Esophagus muscularis mucosa (tissue), 4 donors: ENCODE measurements at regions not wholly inside any gene's neighbourhood (a gene's known extent, or its start where the extent isn't known, plus 50 kb on each side); places are given as distances from the start of the nearest gene placed in this dataset.

Experiments used
- DNase-seq: peaks from one replicate; pipeline ENCODE4 v3.0.0-alpha.2; 2017; ENCODE audit errors: extremely low spot score
- H3K27ac ChIP-seq, 4 donors: fragments of 200-600 bp; sonication (generic); replicated peaks in 1 of 4; 1 replicate in 3 of 4; 2 replicates in 1 of 4; pipeline ENCODE4 v1.5.1; 2016 to 2019; ENCODE audit warnings: mild to moderate bottlenecking in 1 of 4
- H3K27me3 ChIP-seq, 4 donors: fragments of 200-600 bp; sonication (generic); one replicate each; pipeline versions ENCODE4 v1.5.1 to v1.6.0; 2016 to 2019
- H3K36me3 ChIP-seq, 4 donors: fragments of 200-600 bp; sonication (generic); one replicate each; pipeline ENCODE4 v1.5.1; 2016 to 2019
- H3K4me1 ChIP-seq, 4 donors: fragments of 200-600 bp; sonication (generic); one replicate each; pipeline ENCODE4 v1.5.1; 2016 to 2019
- H3K4me3 ChIP-seq, 4 donors: fragments of 200-600 bp; sonication (generic); 1 replicate in 2 of 4; 2 replicates in 2 of 4; pipeline ENCODE4 v1.5.1; 2016 to 2019; ENCODE audit warnings: mild to moderate bottlenecking in 4 of 4, moderate library complexity in 1 of 4
- H3K9me3 ChIP-seq, 4 donors: fragments of 200-600 bp; sonication (generic); 1 replicate in 3 of 4; 2 replicates in 1 of 4; pipeline ENCODE4 v1.5.1; 2016 to 2019
- CTCF ChIP-seq, 3 experiments: fragments of 200-600 bp in 2 of 3; fragments of 450-650 bp in 1 of 3; sonication (generic) in 2 of 3; IDR thresholded peaks; one replicate each; pipeline ENCODE4 v1.5.1; 2017 to 2019; ENCODE audit warnings: antibody characterized with exemption in 3 of 3, mild to moderate bottlenecking in 2 of 3, moderate library complexity in 1 of 3
- EP300 ChIP-seq: sonication (generic); formaldehyde crosslinking; IDR thresholded peaks from one replicate; pipeline ENCODE4 v1.6.1; 2017; ENCODE audit warnings: antibody characterized with exemption
- POLR2A ChIP-seq: fragments of 450-650 bp; IDR thresholded peaks from one replicate; pipeline ENCODE4 v1.6.1; 2017; ENCODE audit warnings: antibody characterized with exemption, moderate library complexity, mild to moderate bottlenecking, low read depth
- POLR2AphosphoS5 ChIP-seq, 2 donors: sonication (generic); formaldehyde crosslinking; IDR thresholded peaks; one replicate each; pipeline ENCODE4 v1.6.1; 2017; ENCODE audit warnings: antibody characterized with exemption in 2 of 2
- WGBS: methylation state at CpG from one replicate; pipeline ENCODE4 v1.1.5; 2018; 5-methylcytosine and 5-hydroxymethylcytosine counted together
- intact Hi-C: fragments of 100-400 bp; cut with DNase I; formaldehyde crosslinking; loops from one replicate; pipeline ENCODE4 v1.15.1; 2023

GRCh38 chr2:19708776-19709175 is 193.0 kb downstream of the TTC32 start:
- Histone ChIP-seq H3K27me3 (no peaks in the 10 kb centered on the region), H3K4me3 (no peak overlapping the region), H3K9me3 (no peaks in the 10 kb centered on the region), H3K4me1 (peaks cover 0 to 10% (median 8%) of the 10 kb centered on the region in 4 donors), H3K27ac (no peak overlapping the region), H3K36me3 (no peaks in the 10 kb centered on the region)
- DNase-seq = no peak
- no peak for TF ChIP-seq POLR2AphosphoS5 (IDR thresholded peaks at IDR 0.05)
- no peak for TF ChIP-seq EP300
- no peak for TF ChIP-seq CTCF (IDR thresholded peaks at IDR 0.05)
- TF ChIP-seq POLR2A = no peak
- WGBS = 91% methylated on average over 2 of the region's 2 CpGs
- intact Hi-C loops = no loop called here

DNA sequence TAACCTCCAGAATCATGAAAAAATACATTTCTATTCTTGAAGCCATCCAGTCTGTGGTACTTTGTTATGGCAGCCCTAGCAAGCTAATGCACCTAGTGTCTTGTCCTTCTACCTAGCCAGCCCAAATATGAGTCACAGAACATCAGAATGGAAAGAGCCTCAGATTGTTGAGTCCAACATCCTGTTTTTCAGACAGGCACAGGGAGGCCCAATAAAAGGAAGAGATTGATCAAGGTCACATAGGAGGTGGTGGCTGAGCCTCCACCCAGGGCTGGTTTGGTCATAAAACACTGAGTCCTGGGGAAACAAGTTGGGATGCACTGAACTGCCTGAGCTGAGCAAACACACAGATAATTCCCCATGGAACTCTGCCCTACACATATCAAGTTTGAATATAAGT is 195.5 kb downstream of the TTC32 start:
- Histone ChIP-seq H3K27me3 (no peaks in the 10 kb centered on the region), H3K9me3 (no peaks in the 10 kb centered on the region), H3K4me3 (no peak overlapping the region), H3K4me1 (peaks cover 0 to 3% (median 1%) of the 10 kb centered on the region in 4 donors), H3K36me3 (no peaks in the 10 kb centered on the region), H3K27ac (no peak overlapping the region)
- TF ChIP-seq CTCF (IDR thresholded peaks at IDR 0.05) (no peak), POLR2AphosphoS5 (IDR thresholded peaks at IDR 0.05) (no peak), EP300 (no peak), POLR2A (no peak)
- DNase-seq = no peak
- intact Hi-C loops = no loop called here

DNA sequence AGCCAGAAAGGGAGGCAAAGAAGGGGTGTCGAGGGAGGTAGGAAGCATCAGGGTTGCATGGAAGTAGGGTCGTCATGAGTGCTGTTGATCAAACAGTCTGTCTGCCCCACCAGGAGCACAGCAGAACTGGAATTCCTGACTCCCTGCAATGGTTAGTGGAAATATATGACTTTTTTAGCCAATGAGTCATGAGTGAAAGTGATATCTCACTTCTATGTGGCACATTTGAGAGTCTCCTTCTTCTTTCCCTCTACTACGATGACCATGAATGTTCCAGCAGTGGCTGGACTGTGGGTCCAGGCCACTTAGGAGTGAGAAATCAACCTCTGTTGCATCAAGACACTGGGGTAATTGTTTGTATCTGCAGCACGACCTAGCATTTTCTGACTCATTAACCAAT is 199.5 kb downstream of the TTC32 start:
- no peak for TF ChIP-seq CTCF (IDR thresholded peaks at IDR 0.05)
- TF ChIP-seq POLR2AphosphoS5 (IDR thresholded peaks at IDR 0.05) = no peak
- no peak for TF ChIP-seq POLR2A
- Histone ChIP-seq H3K36me3 (no peaks in the 10 kb centered on the region), H3K9me3 (peaks cover 0 to 12% (median 2%) of the 10 kb centered on the region in 4 donors), H3K27ac (no peak overlapping the region), H3K27me3 (no peaks in the 10 kb centered on the region), H3K4me1 (no peaks in the 10 kb centered on the region), H3K4me3 (no peak overlapping the region)
- DNase-seq = no peak
- WGBS = 79% methylated on average over 4 of the region's 4 CpGs
- intact Hi-C loops = no loop called here

DNA sequence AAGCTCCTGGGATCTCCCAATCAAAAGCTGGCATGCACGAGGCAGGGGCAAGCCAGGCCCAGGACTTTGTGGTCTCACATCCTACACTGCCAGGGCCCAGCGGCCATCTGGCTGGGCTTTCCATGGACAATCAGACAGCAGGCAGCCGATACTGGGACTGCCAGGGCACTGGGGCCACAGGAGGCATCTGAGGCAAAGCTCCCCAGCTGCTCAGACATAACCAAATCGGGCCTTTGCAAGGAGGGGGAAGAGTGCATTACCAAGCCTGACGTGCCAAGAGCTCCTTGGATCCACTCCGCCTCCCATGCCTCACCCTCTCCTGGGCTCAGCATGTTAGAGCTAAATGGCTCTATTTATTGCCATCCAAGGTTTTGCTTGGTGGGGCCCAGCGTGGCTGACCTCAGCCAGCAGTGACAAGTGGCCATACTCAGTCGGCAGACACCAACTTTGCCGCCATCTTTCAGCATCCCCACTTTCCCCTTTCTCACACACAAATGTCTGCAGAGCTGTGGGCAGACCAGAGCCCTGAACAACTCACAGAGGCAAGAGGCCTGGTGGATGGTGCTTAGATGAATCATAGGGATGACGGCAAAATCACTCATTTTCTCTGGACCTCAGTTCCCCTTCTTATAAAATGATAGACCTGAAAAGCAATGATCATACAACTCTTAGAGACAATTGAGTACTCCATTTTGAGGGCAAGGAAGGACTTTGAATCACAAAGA is 200.8 kb downstream of the TTC32 start:
- intact Hi-C loops = no loop called here
- H3K36me3 ChIP-seq = no peaks in the 10 kb centered on the region
- no peaks in the 10 kb centered on the region for H3K27me3 ChIP-seq
- H3K27ac ChIP-seq = no peak overlapping the region
- no peak for TF ChIP-seq CTCF (IDR thresholded peaks at IDR 0.05)
- TF ChIP-seq EP300 = no peak
- no peak for TF ChIP-seq POLR2A
- no peak for TF ChIP-seq POLR2AphosphoS5 (IDR thresholded peaks at IDR 0.05)
- 77% methylated on average over 9 of the region's 10 CpGs for WGBS
- no peak for DNase-seq
- H3K4me3 ChIP-seq = no peak overlapping the region
- peaks cover 0 to 14% (median 9%) of the 10 kb centered on the region in 4 donors for H3K9me3 ChIP-seq
- H3K4me1 ChIP-seq = no peaks in the 10 kb centered on the region

DNA sequence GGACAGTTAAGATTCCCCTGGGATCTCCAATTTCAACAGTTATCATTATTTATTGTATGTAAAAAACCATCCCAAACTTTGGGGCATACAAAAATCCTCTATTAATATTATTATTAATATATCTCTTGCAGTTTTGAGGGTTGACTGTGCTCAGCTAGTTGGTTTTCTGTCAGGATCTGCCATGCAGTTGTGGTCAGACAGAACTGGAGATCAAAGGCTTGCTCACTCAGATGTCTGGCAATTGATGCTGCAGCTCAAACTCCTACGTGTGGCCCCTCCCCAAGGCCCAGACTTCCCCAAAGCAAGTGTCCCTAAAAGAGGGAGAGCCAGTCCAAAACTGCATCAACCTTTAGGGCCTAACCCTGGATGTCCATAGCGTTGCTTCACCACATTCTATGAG is 204.7 kb downstream of the TTC32 start:
- intact Hi-C loops = no loop called here
- Histone ChIP-seq H3K36me3 (no peaks in the 10 kb centered on the region), H3K27ac (no peak overlapping the region), H3K4me1 (no peaks in the 10 kb centered on the region), H3K27me3 (no peaks in the 10 kb centered on the region), H3K4me3 (no peak overlapping the region), H3K9me3 (peaks cover 0 to 14% (median 9%) of the 10 kb centered on the region in 4 donors)
- TF ChIP-seq CTCF (IDR thresholded peaks at IDR 0.05) = no peak
- DNase-seq = no peak
- 87% methylated on average over 2 of the region's 2 CpGs for WGBS
